GM19035 (cell line): ENCODE measurements at regions not wholly inside any gene's neighbourhood (a gene's known extent, or its start where the extent isn't known, plus 50 kb on each side); places are given as distances from the start of the nearest gene placed in this dataset.
"Not testable (repeated sequence)": the region's sequence is repeated elsewhere in the genome, so short reads cannot be mapped to it uniquely, and the experiment has no call there.

Experiments
- ATAC-seq: cut with Tn5 transposase; IDR thresholded peaks from one replicate; pipeline ENCODE4 v1.9.1; 2021; ENCODE audit not compliant: unreplicated experiment

DNA sequence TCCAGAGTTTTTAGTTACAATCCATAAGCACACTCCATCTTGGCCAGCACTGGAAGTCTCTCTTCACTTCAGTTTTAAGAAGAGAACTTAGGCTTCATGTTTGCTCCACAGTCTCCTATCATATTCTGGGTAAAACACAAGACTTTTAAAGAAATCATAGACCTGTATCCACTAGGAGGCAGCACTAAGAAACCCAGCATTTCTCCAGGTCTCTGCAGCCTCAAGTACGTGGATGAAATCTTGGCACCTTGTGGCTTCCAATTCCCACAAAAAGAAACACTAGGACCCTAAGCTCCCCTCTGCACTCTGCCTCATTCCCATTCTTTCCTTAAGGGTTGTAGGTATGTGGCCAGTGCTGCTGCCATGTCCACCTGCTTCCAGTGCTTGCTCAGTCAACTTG, 367.3 kb upstream of the CASK start:
- no peak for ATAC-seq

- ATAC-seq, result no peak
Observed at GRCh38 chrX:42289492-42290385, 366.4 kb upstream of the CASK start.

- not testable (repeated sequence) for ATAC-seq
Observed at GRCh38 chrX:42285681-42286080, 362.3 kb upstream of the CASK start.

DNA sequence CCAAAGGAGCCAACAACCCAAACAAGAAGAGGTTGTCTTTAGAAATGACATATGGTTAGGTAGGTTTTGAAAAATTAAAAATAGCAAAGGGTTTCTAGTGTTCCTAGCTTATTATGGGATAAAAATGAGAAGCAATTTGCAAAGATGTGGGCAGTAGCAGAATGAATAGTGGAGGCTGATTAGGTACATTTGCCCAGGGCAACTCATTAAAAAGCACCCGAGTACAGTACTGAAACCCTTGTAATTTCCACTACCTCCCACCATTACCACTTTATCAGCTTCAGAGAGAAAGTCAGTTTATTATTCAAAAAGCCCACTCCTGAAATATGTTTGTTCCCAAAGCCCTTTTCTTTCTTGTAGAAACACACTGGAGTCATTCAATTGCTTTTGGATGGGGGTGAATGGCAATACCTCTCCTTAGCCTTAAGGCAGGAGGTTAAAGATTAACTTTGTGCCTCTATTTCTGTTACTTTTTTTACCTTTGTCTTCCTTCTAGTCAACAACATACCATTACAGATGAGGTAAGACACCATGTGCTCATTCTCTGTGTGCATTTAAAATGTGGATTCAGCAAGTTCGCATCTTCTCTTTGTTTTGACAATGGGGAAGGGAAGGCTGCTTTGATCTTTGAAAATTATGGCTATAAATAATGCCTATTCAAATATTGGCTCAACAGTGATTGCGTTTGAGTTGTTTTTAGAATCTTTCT, 353.8 kb upstream of the CASK start:
- no peak for ATAC-seq

GRCh38 chrX:42274151-42274550, 350.8 kb upstream of the CASK start:
- no peak for ATAC-seq

- no peak for ATAC-seq
Observed at GRCh38 chrX:42273387-42273786, 350.0 kb upstream of the CASK start.

GRCh38 chrX:42269186-42269585, 345.8 kb upstream of the CASK start:
- ATAC-seq, result no peak

GRCh38 chrX:42260854-42261253, 337.5 kb upstream of the CASK start:
- no peak for ATAC-seq

- no peak for ATAC-seq
Observed at GRCh38 chrX:42248226-42248625, 324.9 kb upstream of the CASK start.

DNA sequence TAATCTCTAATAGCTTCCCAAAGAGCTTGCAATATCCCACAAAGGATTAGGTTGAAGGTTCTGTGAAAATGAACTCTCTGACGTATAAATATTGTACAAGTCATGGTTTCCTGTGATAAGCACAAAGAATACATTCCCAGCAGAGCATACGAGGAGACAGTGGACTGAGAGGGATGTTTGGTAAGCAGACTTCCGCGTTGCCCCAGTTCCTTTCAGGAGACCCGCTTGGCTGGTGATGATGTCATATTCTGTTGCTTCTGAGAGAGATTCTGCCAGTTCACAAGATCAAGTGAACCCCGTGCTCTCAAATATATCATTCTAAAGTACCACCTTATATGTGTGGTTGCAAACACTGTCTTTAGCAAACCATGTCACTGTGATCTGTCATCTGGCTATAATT, 323.9 kb upstream of the CASK start:
- ATAC-seq, result no peak

DNA sequence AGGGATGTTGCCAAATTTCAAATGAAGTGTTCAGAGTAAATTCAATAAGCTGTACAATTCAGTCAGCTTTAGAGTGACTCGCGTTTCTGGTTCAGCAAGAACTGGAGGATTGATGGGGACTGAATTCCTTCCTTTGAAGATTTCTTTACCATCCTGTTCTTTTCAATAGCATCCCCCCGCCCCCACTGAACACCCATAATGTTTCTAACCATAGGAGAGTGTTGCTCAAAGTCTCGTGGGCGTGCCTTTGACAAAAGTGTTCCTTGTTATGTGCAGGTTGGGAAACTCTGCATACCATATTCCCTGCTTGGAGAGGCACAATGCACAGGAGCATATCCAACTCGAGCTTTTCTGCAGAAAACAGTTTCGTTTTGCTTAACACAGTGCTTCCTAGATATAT, 323.5 kb upstream of the CASK start:
- no peak for ATAC-seq

GRCh38 chrX:42242004-42242403, 318.6 kb upstream of the CASK start:
- no peak for ATAC-seq

DNA sequence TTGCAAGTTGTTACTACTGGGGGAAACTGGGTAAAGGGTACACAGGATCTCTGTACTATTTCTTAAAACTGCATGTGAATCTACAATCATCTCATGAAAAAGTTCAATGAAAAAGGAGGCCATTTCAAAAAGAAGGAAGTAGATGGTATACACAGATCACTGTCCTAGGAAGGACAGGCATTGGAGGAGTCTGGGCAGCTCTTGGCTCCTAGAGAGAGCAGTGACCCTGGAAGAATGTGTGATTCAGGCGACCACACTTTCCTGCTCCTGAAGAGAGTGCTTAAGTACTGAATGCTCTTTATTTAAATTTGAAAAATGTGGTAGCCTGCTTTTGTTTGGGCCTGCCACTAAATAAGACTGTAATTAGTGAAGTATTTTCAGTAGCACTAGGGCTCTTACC, 318.1 kb upstream of the CASK start:
- no peak for ATAC-seq

GRCh38 chrX:42237956-42238355, 314.6 kb upstream of the CASK start:
- no peak for ATAC-seq

DNA sequence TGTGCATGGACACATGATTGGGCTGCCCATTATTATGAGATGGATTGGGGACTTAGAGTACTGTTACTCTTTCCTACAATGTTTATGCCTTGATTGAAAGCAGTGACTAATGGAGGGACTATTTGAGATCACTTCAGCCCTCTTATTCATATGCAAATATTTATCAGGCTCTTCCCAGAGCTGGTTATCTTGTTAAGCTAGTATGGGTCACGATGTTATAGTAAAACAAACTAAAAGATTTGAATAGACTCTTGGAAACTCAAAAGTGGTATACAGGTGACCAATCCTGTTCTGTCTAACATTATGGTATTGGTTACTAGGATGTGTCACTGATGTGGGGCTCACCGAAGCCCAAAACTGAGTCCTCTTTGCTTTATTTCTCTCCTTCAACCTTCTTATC, 306.2 kb upstream of the CASK start:
- no peak for ATAC-seq

DNA sequence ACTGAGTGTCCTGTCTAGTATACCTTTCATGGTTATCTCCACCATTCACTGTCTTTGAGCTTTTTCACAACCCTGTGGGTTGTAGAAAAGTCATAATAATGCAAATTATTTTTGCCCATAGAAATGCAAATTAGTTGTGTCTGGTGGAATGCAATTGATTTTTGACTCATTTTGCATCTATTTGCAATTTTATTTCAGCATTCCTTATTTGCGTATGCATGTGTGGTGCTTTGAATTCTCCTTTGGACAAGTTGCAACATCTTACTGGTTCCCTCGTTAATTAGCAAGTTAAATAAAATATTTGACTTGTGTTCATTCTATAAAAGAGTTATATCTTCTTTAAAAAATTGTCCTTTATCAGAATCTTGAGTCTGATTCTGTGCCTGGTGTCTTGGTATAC, 297.3 kb upstream of the CASK start:
- no peak for ATAC-seq

- ATAC-seq, result no peak
Observed at GRCh38 chrX:42220083-42220482, 296.7 kb upstream of the CASK start.

DNA sequence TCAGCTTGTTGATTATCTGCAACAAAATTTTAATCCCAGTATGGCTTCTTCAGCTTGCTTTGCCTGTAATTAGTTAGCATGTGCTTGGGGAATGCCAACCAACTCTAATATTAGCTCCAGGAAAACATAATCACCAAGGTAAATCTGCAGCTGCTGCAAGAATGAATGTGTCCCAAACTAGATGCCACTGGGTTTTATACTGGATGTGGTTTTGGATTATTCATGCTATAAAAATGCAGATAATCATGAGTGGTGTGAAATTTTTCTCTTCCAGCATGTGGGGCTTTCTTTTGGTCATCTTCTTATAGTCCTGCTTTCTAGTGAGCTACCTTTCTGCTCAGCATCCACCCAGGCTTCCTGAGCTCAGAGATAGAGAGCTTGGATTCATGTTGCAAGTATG, 295.9 kb upstream of the CASK start:
- ATAC-seq, result no peak

DNA sequence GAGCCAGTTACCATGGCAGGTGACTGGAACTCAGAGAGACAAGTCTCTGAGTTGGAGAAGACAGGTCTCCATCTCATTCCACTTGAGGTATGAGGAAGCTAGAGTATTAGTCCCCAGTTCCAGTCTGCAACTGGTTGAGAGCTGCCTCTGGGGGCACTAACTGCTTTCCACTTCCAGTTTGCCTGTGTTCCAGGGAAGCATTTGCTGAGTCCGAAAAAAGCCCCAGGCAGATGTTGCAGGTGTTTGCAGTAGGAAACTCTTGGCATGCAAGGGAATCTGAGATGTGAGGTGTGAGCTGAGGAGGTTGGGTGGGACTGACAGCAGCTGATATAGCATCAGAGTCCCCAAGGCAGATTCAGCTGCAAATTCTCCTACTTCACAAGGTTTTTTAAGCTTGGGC, 272.2 kb upstream of the CASK start:
- no peak for ATAC-seq

- no peak for ATAC-seq
Observed at GRCh38 chrX:42189576-42189975, 266.2 kb upstream of the CASK start.

- ATAC-seq, result no peak
Observed at GRCh38 chrX:42188730-42189129, 265.4 kb upstream of the CASK start.

- no peak for ATAC-seq
Observed at GRCh38 chrX:42176789-42177188, 253.4 kb upstream of the CASK start.
